Mesothelial cell of epicardium (in vitro differentiated cells): ENCODE measurements at regions not wholly inside any gene's neighbourhood (a gene's known extent, or its start where the extent isn't known, plus 50 kb on each side); places are given as distances from the start of the nearest gene placed in this dataset.

Source experiments
- DNase-seq, 2 experiments: peaks; one replicate each; pipeline ENCODE4 v3.0.0; 2021; ENCODE audit warnings: low spot score in 2 of 2; ENCODE audit not compliant: unreplicated experiment in 2 of 2
- H3K27ac Mint-ChIP-seq: 2 replicates; pipeline ENCODE4 v1.8.0; 2021; ENCODE audit warnings: mixed read lengths
- H3K27me3 Mint-ChIP-seq: 2 replicates; pipeline ENCODE4 v1.8.0; 2021; ENCODE audit warnings: low read depth, mixed read lengths
- H3K36me3 Mint-ChIP-seq: 2 replicates; pipeline ENCODE4 v1.8.0; 2021; ENCODE audit warnings: mixed read lengths
- H3K4me1 Mint-ChIP-seq: 2 replicates; pipeline ENCODE4 v1.8.0; 2021; ENCODE audit warnings: mixed read lengths
- H3K4me3 Mint-ChIP-seq: 2 replicates; pipeline ENCODE4 v1.8.0; 2021; ENCODE audit warnings: mild to moderate bottlenecking, moderate library complexity, mixed read lengths
- H3K9me3 Mint-ChIP-seq: 2 replicates; pipeline ENCODE4 v1.8.0; 2021; ENCODE audit warnings: mixed read lengths
- CTCF ChIP-seq: fragments of 200-600 bp; sonication (generic); IDR thresholded peaks from one replicate; pipeline ENCODE4 v1.5.0; 2021; ENCODE audit warnings: antibody characterized with exemption; ENCODE audit not compliant: unreplicated experiment

DNA sequence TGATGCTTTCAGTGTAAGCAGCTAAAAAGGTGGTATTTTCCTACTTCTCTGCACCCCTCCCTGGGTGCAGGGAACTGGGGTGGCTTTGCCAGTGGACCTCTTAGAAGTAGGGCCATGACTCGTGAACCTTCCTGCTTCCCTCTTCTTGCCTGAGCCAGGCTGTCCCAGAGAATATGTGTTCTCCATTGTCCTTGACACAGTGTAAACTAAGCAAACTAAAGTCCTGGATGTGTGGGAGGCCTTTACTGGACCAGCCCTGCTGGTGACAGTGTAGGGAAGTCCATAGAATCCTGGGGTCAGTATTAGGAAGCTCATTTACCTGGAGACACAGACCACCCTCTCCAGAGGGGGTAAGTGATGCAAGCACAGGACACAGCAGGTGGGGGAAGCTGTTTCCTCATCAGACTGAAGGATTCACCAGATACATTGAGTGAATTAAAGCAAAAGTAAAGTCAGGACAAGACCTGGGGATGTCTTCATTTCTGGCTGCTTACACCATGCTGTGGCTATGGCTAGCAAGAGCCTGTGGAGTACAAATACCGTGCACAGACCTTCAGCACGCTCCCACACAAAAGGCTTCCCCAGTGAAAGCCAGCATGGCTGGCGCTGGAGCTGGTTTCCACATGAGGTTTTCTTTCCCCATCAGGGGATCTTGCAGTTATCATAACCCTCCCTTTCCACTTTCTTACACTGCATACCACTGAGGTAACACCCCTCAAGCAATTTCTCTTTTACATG is 64.8 kb upstream of the LPP start:
- no peak for TF ChIP-seq CTCF
- H3K36me3 Mint-ChIP-seq: no peaks in the 10 kb centered on the region
- DNase-seq: no peak
- H3K9me3 Mint-ChIP-seq: no peaks in the 10 kb centered on the region
- peaks cover 3% of the 10 kb centered on the region for H3K27me3 Mint-ChIP-seq
- H3K27ac Mint-ChIP-seq: no peak overlapping the region
- H3K4me3 Mint-ChIP-seq: no peak overlapping the region
- peaks cover 5% of the 10 kb centered on the region for H3K4me1 Mint-ChIP-seq

DNA sequence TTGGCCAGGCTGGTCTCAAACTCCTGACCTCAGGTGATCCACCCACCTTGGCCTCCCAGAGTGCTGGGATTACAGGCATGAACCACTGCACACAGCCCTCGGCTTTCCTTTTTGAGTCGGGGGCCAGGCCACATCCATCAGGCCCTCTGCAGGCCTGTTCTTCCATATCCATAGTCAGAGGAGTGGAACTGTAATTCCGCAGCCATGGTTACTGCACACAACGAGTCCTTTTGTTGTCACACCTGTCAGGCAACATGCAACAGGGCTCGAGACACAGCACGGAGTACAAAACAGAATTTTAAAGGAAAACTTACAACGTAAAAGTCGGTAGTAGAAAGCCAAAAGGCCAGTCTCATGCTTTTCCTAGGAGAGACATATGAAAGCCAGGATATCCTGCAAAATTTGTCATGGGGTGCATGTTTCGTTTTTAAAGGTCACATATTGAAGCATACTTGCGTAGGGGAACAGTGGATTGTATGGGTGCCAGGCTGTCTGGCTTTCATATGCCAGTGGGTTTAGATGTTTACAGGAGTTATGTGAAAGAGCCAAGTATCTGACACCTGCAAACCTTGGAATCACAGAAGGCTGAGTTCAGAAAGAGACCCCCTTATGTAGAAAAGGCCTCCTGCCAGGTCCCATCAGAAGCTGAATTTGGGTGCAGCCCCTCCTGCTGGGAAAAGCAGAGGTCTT is 63.2 kb upstream of the LPP start:
- H3K27ac Mint-ChIP-seq: no peak overlapping the region
- no peak for DNase-seq
- H3K4me1 Mint-ChIP-seq: peaks cover 3% of the 10 kb centered on the region
- TF ChIP-seq CTCF: no peak
- H3K36me3 Mint-ChIP-seq: no peaks in the 10 kb centered on the region
- H3K4me3 Mint-ChIP-seq: no peak overlapping the region
- peaks cover 5% of the 10 kb centered on the region for H3K27me3 Mint-ChIP-seq
- no peaks in the 10 kb centered on the region for H3K9me3 Mint-ChIP-seq

DNA sequence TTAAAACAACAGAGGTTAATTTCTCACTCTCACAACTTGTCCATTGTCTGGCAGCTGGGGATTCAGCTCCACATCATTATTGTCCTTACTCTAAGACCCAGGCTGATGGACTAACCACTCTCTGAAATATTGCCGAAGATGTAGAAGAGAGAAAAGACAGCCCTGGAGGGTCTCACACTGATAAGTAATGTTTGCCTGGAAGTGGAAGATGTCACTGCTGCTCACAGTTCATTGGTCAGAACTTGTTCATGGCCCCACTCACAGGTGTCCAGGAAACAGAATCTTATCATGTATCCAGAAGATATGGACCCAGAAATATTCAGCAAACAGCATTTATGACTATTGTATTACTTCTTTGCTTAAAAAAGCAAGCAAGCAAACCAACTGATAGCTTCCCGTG is 62.2 kb upstream of the LPP start:
- H3K36me3 Mint-ChIP-seq: no peaks in the 10 kb centered on the region
- no peaks in the 10 kb centered on the region for H3K9me3 Mint-ChIP-seq
- TF ChIP-seq CTCF: no peak
- peaks cover 5% of the 10 kb centered on the region for H3K27me3 Mint-ChIP-seq
- DNase-seq: no peak
- no peak overlapping the region for H3K27ac Mint-ChIP-seq
- no peaks in the 10 kb centered on the region for H3K4me1 Mint-ChIP-seq
- H3K4me3 Mint-ChIP-seq: no peak overlapping the region

DNA sequence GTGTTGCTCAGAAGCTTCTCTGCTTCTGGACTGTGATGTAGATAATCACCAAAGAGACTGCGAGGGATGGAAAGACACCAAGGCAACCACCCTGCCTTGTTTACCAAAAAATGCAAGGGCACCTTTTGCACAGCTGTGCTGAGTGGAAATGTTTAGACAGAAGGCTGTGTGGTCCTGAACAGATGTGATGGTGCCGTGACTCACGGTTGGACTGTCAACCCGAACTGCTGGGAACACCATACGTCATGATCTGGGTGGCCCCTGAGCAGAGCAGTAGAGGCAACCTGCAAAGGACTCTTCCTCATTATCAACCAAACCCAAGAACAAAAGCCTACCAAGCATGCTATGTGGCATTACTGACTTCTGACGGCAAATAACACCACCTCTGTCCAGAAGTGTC is 61.3 kb upstream of the LPP start:
- H3K27me3 Mint-ChIP-seq: peaks cover 5% of the 10 kb centered on the region
- no peak overlapping the region for H3K4me3 Mint-ChIP-seq
- no peaks in the 10 kb centered on the region for H3K9me3 Mint-ChIP-seq

GRCh38 chr3:188095431-188095830 is 58.5 kb upstream of the LPP start:
- no peak overlapping the region for H3K27ac Mint-ChIP-seq
- no peak for DNase-seq
- no peak overlapping the region for H3K4me3 Mint-ChIP-seq
- no peaks in the 10 kb centered on the region for H3K4me1 Mint-ChIP-seq
- no peaks in the 10 kb centered on the region for H3K36me3 Mint-ChIP-seq
- H3K27me3 Mint-ChIP-seq: peaks cover 2% of the 10 kb centered on the region
- H3K9me3 Mint-ChIP-seq: no peaks in the 10 kb centered on the region
- TF ChIP-seq CTCF: no peak

More for the DNA sequence above, 61.3 kb upstream of the LPP start:
- DNase-seq: no peak
- Mint-ChIP-seq H3K4me1 (no peaks in the 10 kb centered on the region), H3K36me3 (no peaks in the 10 kb centered on the region), H3K27ac (no peak overlapping the region)
- TF ChIP-seq CTCF: no peak
